HFF-Myc (cell line): ENCODE measurements at regions not wholly inside any gene's neighbourhood (a gene's known extent, or its start where the extent isn't known, plus 50 kb on each side); places are given as distances from the start of the nearest gene placed in this dataset.

ENCODE experiments used
- DNase-seq: peaks from one replicate; pipeline ENCODE4 v3.0.0-alpha.2; 2011; ENCODE audit warnings: low read depth; ENCODE audit errors: extremely low read depth
- H3K4me3 ChIP-seq: replicated peaks from 2 replicates; pipeline ENCODE4 v1.5.1; 2011; ENCODE audit warnings: low read depth, mild to moderate bottlenecking, control low read depth, low read length
- CTCF ChIP-seq: IDR thresholded peaks from 2 replicates; pipeline ENCODE4 v1.5.1; 2012; ENCODE audit warnings: mild to moderate bottlenecking, low read depth, low read length, control low read depth; ENCODE audit errors: missing control alignments

GRCh38 chr6:25058941-25059340 lies 123.2 kb upstream of the RIPOR2 start:
- no peak overlapping the region for H3K4me3 ChIP-seq
- DNase-seq = no peak
- TF ChIP-seq CTCF = no peak

DNA sequence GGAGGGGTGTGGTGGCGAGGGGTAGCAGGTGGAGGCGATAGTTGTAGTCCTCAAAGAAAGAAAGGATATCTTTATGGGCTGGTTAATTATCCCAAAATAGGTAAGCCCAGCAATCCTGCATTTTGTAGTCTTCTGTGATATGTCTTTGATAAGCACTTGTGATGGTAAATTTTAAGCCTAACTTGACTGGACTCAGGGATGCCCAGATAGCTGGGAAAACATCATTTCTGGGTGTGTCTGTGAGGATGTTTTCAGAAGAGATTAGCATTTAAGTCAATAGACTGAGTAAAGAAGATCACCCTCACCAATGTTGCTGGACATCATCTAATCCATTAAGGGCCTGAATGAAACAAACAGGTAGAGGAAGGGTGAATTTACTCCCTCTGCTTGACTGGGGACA lies 124.8 kb upstream of the RIPOR2 start:
- no peak overlapping the region for H3K4me3 ChIP-seq
- no peak for TF ChIP-seq CTCF

DNA sequence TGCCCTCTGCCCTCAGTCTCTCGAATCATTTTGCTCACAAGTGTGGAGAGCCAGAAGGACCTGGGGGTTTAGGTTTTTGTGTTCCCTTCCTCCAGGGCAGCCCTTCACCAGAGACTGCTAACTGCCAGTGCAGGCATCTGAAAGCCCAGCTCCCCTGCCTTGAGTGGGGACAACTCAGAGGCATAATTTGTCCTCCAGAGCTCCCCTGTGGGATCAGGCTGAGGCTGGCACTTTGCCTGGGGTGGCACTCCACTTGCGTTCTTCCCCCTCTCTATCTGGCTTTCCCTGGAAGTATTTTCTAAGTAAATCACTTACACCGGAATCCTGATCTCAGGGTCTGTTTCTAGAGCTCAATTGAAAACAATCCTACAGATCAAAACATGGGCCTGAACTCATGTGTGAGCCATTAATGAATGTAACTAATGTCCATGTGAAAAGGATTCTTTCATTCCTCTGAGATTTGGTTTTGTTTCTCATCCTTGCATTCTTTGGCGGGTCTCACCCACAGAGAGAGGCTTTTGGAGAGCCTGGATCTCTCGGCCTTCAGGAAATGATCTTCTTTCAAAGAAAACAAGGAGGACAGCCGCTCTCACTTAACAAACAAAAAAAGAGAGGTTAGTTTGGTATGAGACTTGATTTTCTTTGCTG lies 125.7 kb upstream of the RIPOR2 start:
- no peak overlapping the region for H3K4me3 ChIP-seq
- TF ChIP-seq CTCF = no peak
- DNase-seq = no peak

More for the DNA sequence above, 124.8 kb upstream of the RIPOR2 start:
- no peak for DNase-seq

- no peak overlapping the region for H3K4me3 ChIP-seq
- DNase-seq = no peak
- no peak for TF ChIP-seq CTCF
Observed at GRCh38 chr6:25062070-25062811, 126.5 kb upstream of the RIPOR2 start.

GRCh38 chr6:25064006-25064405 lies 128.2 kb upstream of the RIPOR2 start:
- no peak overlapping the region for H3K4me3 ChIP-seq
- DNase-seq = no peak
- TF ChIP-seq CTCF = no peak

- TF ChIP-seq CTCF = no peak
- no peak for DNase-seq
- no peak overlapping the region for H3K4me3 ChIP-seq
Observed at GRCh38 chr6:25065666-25066065, 129.9 kb upstream of the RIPOR2 start.
